GM13977 (cell line): ENCODE measurements at regions not wholly inside any gene's neighbourhood (a gene's known extent, or its start where the extent isn't known, plus 50 kb on each side); places are given as distances from the start of the nearest gene placed in this dataset.

Source experiments
- DNase-seq: peaks from one replicate; pipeline ENCODE4 v3.0.0; 2012; ENCODE audit warnings: low spot score
- CTCF ChIP-seq: IDR thresholded peaks from 2 replicates; pipeline ENCODE4 v1.5.1; 2012; ENCODE audit warnings: mild to moderate bottlenecking, control low read depth; ENCODE audit not compliant: insufficient read depth; ENCODE audit errors: extremely low read depth, missing control alignments
- in situ Hi-C: fragments of 300-500 bp; cut with MboI; formaldehyde crosslinking; loops from one replicate; pipeline ENCODE4 v1.12.0; 2022; ENCODE audit warnings: low sequenced_read_pairs, low pct_unique_long_range_greater_than_20kb, mixed read lengths, inconsistent platforms; ENCODE audit not compliant: unreplicated experiment

- in situ Hi-C loops: no loop called here
- no peak for TF ChIP-seq CTCF
- no peak for DNase-seq
Observed at GRCh38 chr2:16117021-16117700, 176.8 kb downstream of the MYCN start.

- no peak for DNase-seq
- in situ Hi-C loops: no loop called here
- TF ChIP-seq CTCF: no peak
Observed at GRCh38 chr2:16115881-16116830, 175.8 kb downstream of the MYCN start.

- no peak for DNase-seq
- TF ChIP-seq CTCF: no peak
- in situ Hi-C loops: no loop called here
Observed at GRCh38 chr2:16115291-16115690, 174.9 kb downstream of the MYCN start.

- no peak for DNase-seq
- TF ChIP-seq CTCF: no peak
- in situ Hi-C loops: no loop called here
Observed at GRCh38 chr2:16114836-16115235, 174.5 kb downstream of the MYCN start.

GRCh38 chr2:16114070-16114469 lies 173.7 kb downstream of the MYCN start:
- DNase-seq: no peak
- TF ChIP-seq CTCF: no peak
- in situ Hi-C loops: no loop called here

- no peak for DNase-seq
- no peak for TF ChIP-seq CTCF
- in situ Hi-C loops: no loop called here
Observed at GRCh38 chr2:16113568-16113967, 173.2 kb downstream of the MYCN start.
